Sigmoid colon (tissue), 6 donors: ENCODE measurements at regions not wholly inside any gene's neighbourhood (a gene's known extent, or its start where the extent isn't known, plus 50 kb on each side); places are given as distances from the start of the nearest gene placed in this dataset.

Experiments
- DNase-seq: peaks from one replicate; pipeline ENCODE4 v3.0.0-alpha.2; 2019
- H3K27ac ChIP-seq, 4 donors: fragments of 200-600 bp; sonication (generic); one replicate each; pipeline ENCODE4 v1.5.1; 2016 to 2019; ENCODE audit warnings: mild to moderate bottlenecking in 1 of 4
- H3K27me3 ChIP-seq, 3 donors: fragments of 200-600 bp; sonication (generic); one replicate each; pipeline ENCODE4 v1.5.1; 2019; ENCODE audit warnings: mild to moderate bottlenecking in 1 of 3
- H3K36me3 ChIP-seq, 4 donors: fragments of 200-600 bp; sonication (generic); one replicate each; pipeline ENCODE4 v1.5.1; 2016 to 2019
- H3K4me1 ChIP-seq, 4 donors: fragments of 200-600 bp; sonication (generic); one replicate each; pipeline ENCODE4 v1.5.1; 2017 to 2019
- H3K4me3 ChIP-seq, 4 donors: fragments of 200-600 bp; sonication (generic); one replicate each; pipeline ENCODE4 v1.5.1; 2017 to 2019; ENCODE audit warnings: mild to moderate bottlenecking in 2 of 4, moderate library complexity in 1 of 4
- H3K9me3 ChIP-seq, 4 donors: fragments of 200-600 bp in 3 of 4; sonication (generic) in 3 of 4; one replicate each; pipeline versions ENCODE4 v1.5.1 to v1.6.1; 2013 to 2019
- EP300 ChIP-seq, 4 donors: sonication (generic); formaldehyde crosslinking; IDR thresholded peaks; one replicate each; pipeline ENCODE4 v1.6.1; 2017; ENCODE audit warnings: antibody characterized with exemption in 4 of 4
- POLR2A ChIP-seq, 2 donors: fragments of 450-650 bp; IDR thresholded peaks; one replicate each; pipeline ENCODE4 v1.6.1; 2016; ENCODE audit warnings: antibody characterized with exemption in 2 of 2, mild to moderate bottlenecking in 2 of 2, moderate library complexity in 2 of 2
- POLR2AphosphoS5 ChIP-seq, 4 donors: sonication (generic); formaldehyde crosslinking; IDR thresholded peaks; one replicate each; pipeline ENCODE4 v1.6.1; 2017; ENCODE audit warnings: antibody characterized with exemption in 4 of 4
- WGBS, 2 donors: extraction: QIAGEN DNeasy Blood & Tissue Kit; methylation state at CpG; one replicate each; pipeline ENCODE4 v1.1.7; 2013; 5-methylcytosine and 5-hydroxymethylcytosine counted together
- intact Hi-C: fragments of 100-400 bp; cut with DNase I; formaldehyde crosslinking; loops from one replicate; pipeline ENCODE4 v1.15.1; 2023
- TF ChIP-seq, protein P1 (sequence below), 4 experiments: fragments of 450-650 bp in 3 of 4; fragments of 200-600 bp in 1 of 4; IDR thresholded peaks; one replicate each; pipeline ENCODE4 v1.5.1; 2016 to 2019; ENCODE audit warnings: antibody characterized with exemption in 4 of 4, mild to moderate bottlenecking in 3 of 4, moderate library complexity in 2 of 4
- donor health status: healthy with polysubstance abuse.
- donor health status: healthy.

GRCh38 chr3:150146991-150147761 lies 176.5 kb upstream of the PFN2 start:
- DNase-seq: peak; percentile 92
- Histone ChIP-seq H3K27me3 (no peaks in the 10 kb centered on the region), H3K4me3 (no peak overlapping the region), H3K4me1 (peaks cover 0 to 40% (median 24%) of the 10 kb centered on the region in 4 donors), H3K27ac (peak overlapping the region in 3 of 4 donors; percentile 66 to 78 (median 74)), H3K36me3 (no peaks in the 10 kb centered on the region), H3K9me3 (no peaks in the 10 kb centered on the region)
- TF ChIP-seq POLR2A (IDR thresholded peaks at IDR 0.05) (no peak), EP300 (IDR thresholded peaks at IDR 0.05) (peak; percentile 72 to 95 (median 90)), POLR2AphosphoS5 (IDR thresholded peaks at IDR 0.05) (peak; percentile 89 to 96 (median 94))
- TF ChIP-seq, protein P1, sequence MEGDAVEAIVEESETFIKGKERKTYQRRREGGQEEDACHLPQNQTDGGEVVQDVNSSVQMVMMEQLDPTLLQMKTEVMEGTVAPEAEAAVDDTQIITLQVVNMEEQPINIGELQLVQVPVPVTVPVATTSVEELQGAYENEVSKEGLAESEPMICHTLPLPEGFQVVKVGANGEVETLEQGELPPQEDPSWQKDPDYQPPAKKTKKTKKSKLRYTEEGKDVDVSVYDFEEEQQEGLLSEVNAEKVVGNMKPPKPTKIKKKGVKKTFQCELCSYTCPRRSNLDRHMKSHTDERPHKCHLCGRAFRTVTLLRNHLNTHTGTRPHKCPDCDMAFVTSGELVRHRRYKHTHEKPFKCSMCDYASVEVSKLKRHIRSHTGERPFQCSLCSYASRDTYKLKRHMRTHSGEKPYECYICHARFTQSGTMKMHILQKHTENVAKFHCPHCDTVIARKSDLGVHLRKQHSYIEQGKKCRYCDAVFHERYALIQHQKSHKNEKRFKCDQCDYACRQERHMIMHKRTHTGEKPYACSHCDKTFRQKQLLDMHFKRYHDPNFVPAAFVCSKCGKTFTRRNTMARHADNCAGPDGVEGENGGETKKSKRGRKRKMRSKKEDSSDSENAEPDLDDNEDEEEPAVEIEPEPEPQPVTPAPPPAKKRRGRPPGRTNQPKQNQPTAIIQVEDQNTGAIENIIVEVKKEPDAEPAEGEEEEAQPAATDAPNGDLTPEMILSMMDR (IDR thresholded peaks at IDR 0.05): no peak
- WGBS, 2 donors: 69 to 81% methylated on average over 10 of the region's 10 CpGs
- intact Hi-C loops: loop anchor here (2.0 to 5.0 kb wide), 2 partner anchors 35 to 64 kb away; no protein-coding TSS in a partner anchor

DNA sequence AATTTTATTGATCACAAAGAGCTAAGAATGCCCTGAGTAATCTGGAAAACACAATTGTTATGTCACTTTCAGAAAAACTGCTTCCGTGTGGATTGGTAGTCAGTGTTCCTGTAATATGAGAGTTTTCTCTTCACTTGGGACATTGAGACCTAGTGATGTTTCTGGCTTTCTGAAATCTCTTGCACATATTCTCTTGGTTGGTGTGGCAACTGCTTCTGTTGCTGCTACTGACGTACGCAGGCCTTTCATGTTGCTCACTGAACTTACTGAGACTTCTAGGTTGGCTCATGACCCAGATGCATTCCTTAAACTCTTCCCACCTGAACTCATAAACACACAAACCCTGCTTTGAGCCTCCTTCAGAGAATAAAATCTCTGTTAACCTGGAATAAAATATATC lies 175.0 kb upstream of the PFN2 start:
- 93 to 96% methylated on average over 3 of the region's 3 CpGs for WGBS, 2 donors
- no peak overlapping the region for H3K4me3 ChIP-seq
- peaks cover 0 to 40% (median 24%) of the 10 kb centered on the region in 4 donors for H3K4me1 ChIP-seq
- H3K27me3 ChIP-seq: no peaks in the 10 kb centered on the region
- no peaks in the 10 kb centered on the region for H3K36me3 ChIP-seq
- intact Hi-C loops: loop anchor here (2.0 to 5.0 kb wide), 2 partner anchors 37 to 63 kb away; no protein-coding TSS in a partner anchor
- peak overlapping the region in 3 of 4 donors; percentile 24 to 78 (median 74) for H3K27ac ChIP-seq
- DNase-seq: peak; percentile 67
- TF ChIP-seq EP300 (IDR thresholded peaks at IDR 0.05) (peak in 1 of 4 donors; percentile 84), POLR2AphosphoS5 (IDR thresholded peaks at IDR 0.05) (peak in 2 of 4 donors; percentile 44 to 76), POLR2A (IDR thresholded peaks at IDR 0.05) (no peak)
- H3K9me3 ChIP-seq: no peaks in the 10 kb centered on the region

GRCh38 chr3:150144191-150144708 lies 173.6 kb upstream of the PFN2 start:
- no peak for TF ChIP-seq EP300 (IDR thresholded peaks at IDR 0.05)
- no peak for TF ChIP-seq POLR2A (IDR thresholded peaks at IDR 0.05)
- TF ChIP-seq POLR2AphosphoS5 (IDR thresholded peaks at IDR 0.05): no peak
- TF ChIP-seq, protein P1 (IDR thresholded peaks at IDR 0.05): no peak
- DNase-seq: no peak
- no peak overlapping the region for H3K27ac ChIP-seq
- peaks cover 0 to 33% (median 19%) of the 10 kb centered on the region in 4 donors for H3K4me1 ChIP-seq
- intact Hi-C loops: no loop called here
- 82 to 89% methylated on average over 6 of the region's 6 CpGs for WGBS, 2 donors
- no peaks in the 10 kb centered on the region for H3K36me3 ChIP-seq
- H3K4me3 ChIP-seq: no peak overlapping the region
- H3K27me3 ChIP-seq: no peaks in the 10 kb centered on the region
- no peaks in the 10 kb centered on the region for H3K9me3 ChIP-seq

DNA sequence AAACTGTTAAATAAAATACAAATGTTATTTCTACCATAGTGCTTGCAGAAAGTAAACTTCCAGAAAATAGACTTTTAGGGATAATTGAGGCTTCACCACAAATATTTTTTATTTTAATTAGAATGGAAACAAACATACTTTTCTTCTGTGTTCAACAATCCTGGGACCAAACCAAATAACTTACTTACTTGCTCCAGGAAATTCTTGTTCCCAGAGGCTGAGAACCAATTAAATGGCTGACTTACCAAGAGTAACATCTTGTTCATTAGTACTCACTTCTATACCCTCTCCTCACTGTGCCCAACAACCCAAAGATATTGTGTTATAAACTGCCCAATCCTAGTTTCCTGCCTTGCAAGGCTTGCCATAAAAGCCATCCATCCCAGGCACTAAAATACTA lies 172.2 kb upstream of the PFN2 start:
- Histone ChIP-seq H3K27ac (no peak overlapping the region), H3K27me3 (no peaks in the 10 kb centered on the region), H3K9me3 (no peaks in the 10 kb centered on the region), H3K36me3 (no peaks in the 10 kb centered on the region), H3K4me1 (peaks cover 0 to 22% (median 15%) of the 10 kb centered on the region in 4 donors), H3K4me3 (no peak overlapping the region)
- TF ChIP-seq POLR2A (IDR thresholded peaks at IDR 0.05): no peak
- no peak for TF ChIP-seq POLR2AphosphoS5 (IDR thresholded peaks at IDR 0.05)
- TF ChIP-seq EP300 (IDR thresholded peaks at IDR 0.05): no peak
- TF ChIP-seq, protein P1 (IDR thresholded peaks at IDR 0.05): no peak
- no peak for DNase-seq
- intact Hi-C loops: no loop called here

DNA sequence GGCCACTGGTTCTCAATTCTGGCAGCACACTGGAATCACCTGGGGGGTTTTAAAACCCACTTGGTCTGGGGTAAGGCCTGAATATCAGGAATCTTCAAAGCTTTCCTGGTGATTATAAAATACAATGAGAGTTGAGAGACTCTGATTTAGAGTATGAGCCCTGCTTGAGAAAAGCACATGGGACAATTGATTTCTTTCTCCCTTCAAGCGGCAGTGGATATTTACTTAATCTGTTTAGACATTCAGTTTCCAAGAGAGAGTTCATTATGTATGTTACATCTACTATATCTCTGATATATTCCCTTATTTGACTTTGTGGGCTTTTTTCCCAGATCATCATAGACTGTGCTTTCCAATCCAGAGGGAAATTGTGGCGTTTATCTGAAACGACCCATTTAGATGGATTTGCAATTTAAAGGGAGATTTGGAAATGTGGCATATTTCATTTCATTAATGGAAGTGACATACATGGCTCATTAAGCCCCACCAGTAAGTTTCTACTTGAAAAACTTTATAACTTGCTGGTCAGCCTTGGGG lies 171.2 kb upstream of the PFN2 start:
- no peak for TF ChIP-seq POLR2A (IDR thresholded peaks at IDR 0.05)
- TF ChIP-seq EP300 (IDR thresholded peaks at IDR 0.05): no peak
- TF ChIP-seq, protein P1 (IDR thresholded peaks at IDR 0.05): no peak
- TF ChIP-seq POLR2AphosphoS5 (IDR thresholded peaks at IDR 0.05): no peak
- H3K9me3 ChIP-seq: no peaks in the 10 kb centered on the region
- H3K4me3 ChIP-seq: no peak overlapping the region
- H3K4me1 ChIP-seq: peaks cover 0 to 13% (median 5%) of the 10 kb centered on the region in 4 donors
- no peaks in the 10 kb centered on the region for H3K27me3 ChIP-seq
- no peak for DNase-seq
- 78 to 89% methylated on average over 3 of the region's 3 CpGs for WGBS, 2 donors
- intact Hi-C loops: no loop called here
- no peaks in the 10 kb centered on the region for H3K36me3 ChIP-seq
- no peak overlapping the region for H3K27ac ChIP-seq
